GM23338 (cell line): ENCODE measurements at regions not wholly inside any gene's neighbourhood (a gene's known extent, or its start where the extent isn't known, plus 50 kb on each side); places are given as distances from the start of the nearest gene placed in this dataset.

Experiments used
- ATAC-seq: fragments of 200-7000 bp; cut with Tn5 transposase; 3 replicates; pipeline ENCODE4 v1.9.1; 2020
- DNase-seq: peaks from one replicate; pipeline ENCODE4 v3.0.0-alpha.2; 2015; ENCODE audit warnings: low spot score
- H2AFZ ChIP-seq: fragments of 200-600 bp; sonication (generic); 2 replicates; pipeline ENCODE4 v1.8.0; 2016; ENCODE audit warnings: antibody characterized with exemption, mild to moderate bottlenecking, moderate library complexity
- H3F3A ChIP-seq: fragments of 200-600 bp; sonication (generic); replicated peaks from 2 replicates; pipeline ENCODE4 v1.8.0; 2017; ENCODE audit warnings: antibody characterized with exemption, mixed run types, low read depth
- H3K27ac ChIP-seq: fragments of 200-600 bp; sonication (generic); 2 replicates; pipeline ENCODE4 v1.6.1; 2016; ENCODE audit warnings: low read depth
- H3K27me3 ChIP-seq: fragments of 200-600 bp; sonication (generic); 2 replicates; pipeline ENCODE4 v1.8.0; 2016; ENCODE audit warnings: mild to moderate bottlenecking, mixed run types, moderate library complexity; ENCODE audit not compliant: insufficient read depth
- H3K36me3 ChIP-seq: fragments of 200-600 bp; sonication (generic); 2 replicates; pipeline ENCODE4 v1.8.0; 2016; ENCODE audit warnings: mild to moderate bottlenecking; ENCODE audit not compliant: insufficient read depth
- H3K4me1 ChIP-seq: fragments of 200-600 bp; sonication (generic); 2 replicates; pipeline ENCODE4 v1.8.0; 2016; ENCODE audit warnings: mild to moderate bottlenecking, moderate library complexity; ENCODE audit not compliant: insufficient read depth
- H3K4me2 ChIP-seq: fragments of 200-600 bp; sonication (generic); 2 replicates; pipeline ENCODE4 v1.7.1; 2017; ENCODE audit warnings: mixed run types
- H3K4me3 ChIP-seq: fragments of 200-600 bp; sonication (generic); 2 replicates; pipeline ENCODE4 v1.6.1; 2016; ENCODE audit warnings: mixed run types
- H3K79me2 ChIP-seq: fragments of 200-600 bp; sonication (generic); replicated peaks from 2 replicates; pipeline ENCODE4 v1.8.0; 2017; ENCODE audit warnings: mild to moderate bottlenecking; ENCODE audit not compliant: insufficient read depth
- H3K9me2 ChIP-seq: fragments of 200-600 bp; sonication (generic); 2 replicates; pipeline ENCODE4 v1.8.0; 2017; ENCODE audit not compliant: insufficient read depth
- H4K20me1 ChIP-seq: fragments of 200-600 bp; sonication (generic); replicated peaks from 2 replicates; pipeline ENCODE4 v1.8.0; 2017; ENCODE audit warnings: mild to moderate bottlenecking; ENCODE audit not compliant: insufficient read depth
- H3K27ac Mint-ChIP-seq: 2 replicates; pipeline ENCODE4 v1.8.0; 2020; ENCODE audit warnings: inconsistent platforms, mild to moderate bottlenecking, moderate library complexity, mixed read lengths
- H3K27me3 Mint-ChIP-seq: 3 replicates; pipeline ENCODE4 v1.8.0; 2022; ENCODE audit warnings: low read depth, mild to moderate bottlenecking, moderate library complexity, mixed read lengths, inconsistent platforms; ENCODE audit not compliant: insufficient read depth, poor library complexity
- H3K36me3 Mint-ChIP-seq: 3 replicates; pipeline ENCODE4 v1.8.0; 2021; ENCODE audit warnings: low read depth, mild to moderate bottlenecking, inconsistent platforms, moderate library complexity, mixed read lengths
- H3K4me1 Mint-ChIP-seq: 3 replicates; pipeline ENCODE4 v1.8.0; 2020; ENCODE audit warnings: mild to moderate bottlenecking, inconsistent platforms, mixed read lengths
- H3K4me3 Mint-ChIP-seq: 3 replicates; pipeline ENCODE4 v1.8.0; 2021; ENCODE audit warnings: moderate library complexity, mild to moderate bottlenecking, inconsistent platforms, mixed read lengths
- H3K9me3 Mint-ChIP-seq: 3 replicates; pipeline ENCODE4 v1.8.0; 2020; ENCODE audit warnings: moderate library complexity, mild to moderate bottlenecking, inconsistent platforms, mixed read lengths
- CREB1 ChIP-seq: fragments of 250-450 bp; sonication (Bioruptor Pico); IDR thresholded peaks from 2 replicates; pipeline ENCODE4 v1.5.0; 2020; ENCODE audit warnings: low read depth, mild to moderate bottlenecking, moderate library complexity
- NANOG ChIP-seq: IDR thresholded peaks from 2 replicates; pipeline ENCODE4 v1.6.1; 2016; ENCODE audit warnings: antibody characterized with exemption, borderline replicate concordance
- ZNF114 ChIP-seq: fragments of 250-450 bp; sonication (Bioruptor Pico); IDR thresholded peaks from 2 replicates; pipeline ENCODE4 v1.5.0; 2020; ENCODE audit warnings: mild to moderate bottlenecking, moderate library complexity
- ZNF331 ChIP-seq: fragments of 250-450 bp; sonication (Bioruptor Pico); IDR thresholded peaks from 2 replicates; pipeline ENCODE4 v1.5.0; 2020; ENCODE audit warnings: low read depth, mild to moderate bottlenecking, moderate library complexity
- TF ChIP-seq, protein P1 (sequence below): fragments of 250-450 bp; sonication (Bioruptor Pico); IDR thresholded peaks from 2 replicates; pipeline ENCODE4 v1.5.0; 2020; ENCODE audit warnings: mild to moderate bottlenecking, moderate library complexity

DNA sequence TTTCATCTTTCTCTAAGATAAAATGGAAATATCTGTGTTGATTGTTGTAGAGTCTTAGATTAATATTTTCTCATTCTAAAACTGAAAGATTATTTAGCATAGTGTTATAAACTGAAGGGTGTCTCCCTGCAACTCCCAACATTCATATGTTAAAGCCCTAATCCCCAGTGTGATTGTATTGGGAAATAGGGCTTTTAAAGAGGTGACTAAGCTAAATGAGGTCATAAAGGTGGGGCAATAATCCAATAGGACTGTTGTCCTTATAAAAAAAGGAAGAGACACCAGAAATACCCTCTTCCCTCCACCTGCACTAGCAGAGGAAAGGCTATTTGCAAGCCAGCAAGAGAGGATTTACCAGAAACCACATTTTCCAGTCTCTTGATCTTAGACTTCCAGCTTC lies 1626.4 kb downstream of the C4orf33 start:
- H3K4me2 ChIP-seq: 0 out of 2 replicates have a peak overlapping the region, but pooled peaks have one; percentile 17

More for the DNA sequence above, 1626.4 kb downstream of the C4orf33 start:
- Histone ChIP-seq H3K27ac (no peak overlapping the region), H2AFZ (no peak overlapping the region), H3K79me2 (no peaks in the 10 kb centered on the region), H3F3A (no peaks in the 10 kb centered on the region), H4K20me1 (no peaks in the 10 kb centered on the region), H3K4me3 (no peak overlapping the region), H3K9me2 (no peaks in the 10 kb centered on the region), H3K4me1 (peaks cover 14% of the 10 kb centered on the region), H3K36me3 (no peaks in the 10 kb centered on the region), H3K27me3 (no peaks in the 10 kb centered on the region)
- ATAC-seq: peak; percentile 76
- Mint-ChIP-seq H3K4me1 (peaks cover 7% of the 10 kb centered on the region; the same call in 2 of the 3 replicates), H3K4me3 (no peak overlapping the region), H3K9me3 (no peaks in the 10 kb centered on the region; the same call in 2 of the 3 replicates), H3K36me3 (0 out of 3 replicates have a peak, but pooled peaks cover 2% of the 10 kb centered on the region), H3K27ac (no peak overlapping the region), H3K27me3 (no peaks in the 10 kb centered on the region)
- TF ChIP-seq ZNF331 (CRISPR knock-in tag): no peak
- TF ChIP-seq, protein P1, sequence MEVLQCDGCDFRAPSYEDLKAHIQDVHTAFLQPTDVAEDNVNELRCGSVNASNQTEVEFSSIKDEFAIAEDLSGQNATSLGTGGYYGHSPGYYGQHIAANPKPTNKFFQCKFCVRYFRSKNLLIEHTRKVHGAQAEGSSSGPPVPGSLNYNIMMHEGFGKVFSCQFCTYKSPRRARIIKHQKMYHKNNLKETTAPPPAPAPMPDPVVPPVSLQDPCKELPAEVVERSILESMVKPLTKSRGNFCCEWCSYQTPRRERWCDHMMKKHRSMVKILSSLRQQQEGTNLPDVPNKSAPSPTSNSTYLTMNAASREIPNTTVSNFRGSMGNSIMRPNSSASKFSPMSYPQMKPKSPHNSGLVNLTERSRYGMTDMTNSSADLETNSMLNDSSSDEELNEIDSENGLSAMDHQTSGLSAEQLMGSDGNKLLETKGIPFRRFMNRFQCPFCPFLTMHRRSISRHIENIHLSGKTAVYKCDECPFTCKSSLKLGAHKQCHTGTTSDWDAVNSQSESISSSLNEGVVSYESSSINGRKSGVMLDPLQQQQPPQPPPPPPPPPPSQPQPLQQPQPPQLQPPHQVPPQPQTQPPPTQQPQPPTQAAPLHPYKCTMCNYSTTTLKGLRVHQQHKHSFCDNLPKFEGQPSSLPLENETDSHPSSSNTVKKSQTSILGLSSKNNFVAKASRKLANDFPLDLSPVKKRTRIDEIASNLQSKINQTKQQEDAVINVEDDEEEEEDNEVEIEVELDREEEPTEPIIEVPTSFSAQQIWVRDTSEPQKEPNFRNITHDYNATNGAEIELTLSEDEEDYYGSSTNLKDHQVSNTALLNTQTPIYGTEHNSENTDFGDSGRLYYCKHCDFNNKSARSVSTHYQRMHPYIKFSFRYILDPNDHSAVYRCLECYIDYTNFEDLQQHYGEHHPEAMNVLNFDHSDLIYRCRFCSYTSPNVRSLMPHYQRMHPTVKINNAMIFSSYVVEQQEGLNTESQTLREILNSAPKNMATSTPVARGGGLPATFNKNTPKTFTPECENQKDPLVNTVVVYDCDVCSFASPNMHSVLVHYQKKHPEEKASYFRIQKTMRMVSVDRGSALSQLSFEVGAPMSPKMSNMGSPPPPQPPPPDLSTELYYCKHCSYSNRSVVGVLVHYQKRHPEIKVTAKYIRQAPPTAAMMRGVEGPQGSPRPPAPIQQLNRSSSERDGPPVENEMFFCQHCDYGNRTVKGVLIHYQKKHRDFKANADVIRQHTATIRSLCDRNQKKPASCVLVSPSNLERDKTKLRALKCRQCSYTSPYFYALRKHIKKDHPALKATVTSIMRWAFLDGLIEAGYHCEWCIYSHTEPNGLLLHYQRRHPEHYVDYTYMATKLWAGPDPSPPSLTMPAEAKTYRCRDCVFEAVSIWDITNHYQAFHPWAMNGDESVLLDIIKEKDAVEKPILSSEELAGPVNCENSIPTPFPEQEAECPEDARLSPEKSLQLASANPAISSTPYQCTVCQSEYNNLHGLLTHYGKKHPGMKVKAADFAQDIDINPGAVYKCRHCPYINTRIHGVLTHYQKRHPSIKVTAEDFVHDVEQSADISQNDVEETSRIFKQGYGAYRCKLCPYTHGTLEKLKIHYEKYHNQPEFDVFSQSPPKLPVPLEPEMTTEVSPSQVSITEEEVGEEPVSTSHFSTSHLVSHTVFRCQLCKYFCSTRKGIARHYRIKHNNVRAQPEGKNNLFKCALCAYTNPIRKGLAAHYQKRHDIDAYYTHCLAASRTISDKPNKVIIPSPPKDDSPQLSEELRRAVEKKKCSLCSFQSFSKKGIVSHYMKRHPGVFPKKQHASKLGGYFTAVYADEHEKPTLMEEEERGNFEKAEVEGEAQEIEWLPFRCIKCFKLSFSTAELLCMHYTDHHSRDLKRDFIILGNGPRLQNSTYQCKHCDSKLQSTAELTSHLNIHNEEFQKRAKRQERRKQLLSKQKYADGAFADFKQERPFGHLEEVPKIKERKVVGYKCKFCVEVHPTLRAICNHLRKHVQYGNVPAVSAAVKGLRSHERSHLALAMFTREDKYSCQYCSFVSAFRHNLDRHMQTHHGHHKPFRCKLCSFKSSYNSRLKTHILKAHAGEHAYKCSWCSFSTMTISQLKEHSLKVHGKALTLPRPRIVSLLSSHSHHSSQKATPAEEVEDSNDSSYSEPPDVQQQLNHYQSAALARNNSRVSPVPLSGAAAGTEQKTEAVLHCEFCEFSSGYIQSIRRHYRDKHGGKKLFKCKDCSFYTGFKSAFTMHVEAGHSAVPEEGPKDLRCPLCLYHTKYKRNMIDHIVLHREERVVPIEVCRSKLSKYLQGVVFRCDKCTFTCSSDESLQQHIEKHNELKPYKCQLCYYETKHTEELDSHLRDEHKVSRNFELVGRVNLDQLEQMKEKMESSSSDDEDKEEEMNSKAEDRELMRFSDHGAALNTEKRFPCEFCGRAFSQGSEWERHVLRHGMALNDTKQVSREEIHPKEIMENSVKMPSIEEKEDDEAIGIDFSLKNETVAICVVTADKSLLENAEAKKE (CRISPR knock-in tag): no peak
- TF ChIP-seq ZNF114 (CRISPR knock-in tag): no peak
- peak; percentile 48; the same call in 1 of the 2 replicates for TF ChIP-seq CREB1 (CRISPR knock-in tag)
- peak; percentile 73 for TF ChIP-seq NANOG
- peak; percentile 69 for DNase-seq
